NCI-H774 (cell line): ENCODE measurements at regions not wholly inside any gene's neighbourhood (a gene's known extent, or its start where the extent isn't known, plus 50 kb on each side); places are given as distances from the start of the nearest gene placed in this dataset.

Experiments used
- DNase-seq: peaks from one replicate; lab custom pipeline; 2025; lab: John Stamatoyannopoulos, UW

DNA sequence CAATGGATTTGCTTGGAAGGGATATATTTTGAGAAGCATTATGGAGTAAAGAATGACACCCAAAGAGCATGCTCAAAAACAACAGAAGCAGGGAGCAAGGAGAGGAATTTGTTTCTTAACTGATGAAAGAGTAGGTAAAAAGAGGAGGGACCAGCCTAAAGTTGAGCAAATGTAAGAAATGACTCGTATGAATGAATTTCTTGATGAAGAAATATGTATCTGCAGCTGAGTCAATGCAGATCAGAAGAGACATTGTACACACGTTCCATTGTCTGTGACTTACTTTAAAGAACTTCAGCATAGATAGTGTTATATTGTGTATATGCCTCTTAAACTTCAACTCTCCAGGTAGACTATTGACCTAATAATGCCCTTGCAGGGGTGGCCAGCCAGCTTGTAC, 112.7 kb upstream of the NREP start:
- no peak for DNase-seq

- DNase-seq, result no peak
Observed at GRCh38 chr5:111865356-111865755, 108.4 kb upstream of the NREP start.

- no peak for DNase-seq
Observed at GRCh38 chr5:111863801-111864200, 106.8 kb upstream of the NREP start.

DNA sequence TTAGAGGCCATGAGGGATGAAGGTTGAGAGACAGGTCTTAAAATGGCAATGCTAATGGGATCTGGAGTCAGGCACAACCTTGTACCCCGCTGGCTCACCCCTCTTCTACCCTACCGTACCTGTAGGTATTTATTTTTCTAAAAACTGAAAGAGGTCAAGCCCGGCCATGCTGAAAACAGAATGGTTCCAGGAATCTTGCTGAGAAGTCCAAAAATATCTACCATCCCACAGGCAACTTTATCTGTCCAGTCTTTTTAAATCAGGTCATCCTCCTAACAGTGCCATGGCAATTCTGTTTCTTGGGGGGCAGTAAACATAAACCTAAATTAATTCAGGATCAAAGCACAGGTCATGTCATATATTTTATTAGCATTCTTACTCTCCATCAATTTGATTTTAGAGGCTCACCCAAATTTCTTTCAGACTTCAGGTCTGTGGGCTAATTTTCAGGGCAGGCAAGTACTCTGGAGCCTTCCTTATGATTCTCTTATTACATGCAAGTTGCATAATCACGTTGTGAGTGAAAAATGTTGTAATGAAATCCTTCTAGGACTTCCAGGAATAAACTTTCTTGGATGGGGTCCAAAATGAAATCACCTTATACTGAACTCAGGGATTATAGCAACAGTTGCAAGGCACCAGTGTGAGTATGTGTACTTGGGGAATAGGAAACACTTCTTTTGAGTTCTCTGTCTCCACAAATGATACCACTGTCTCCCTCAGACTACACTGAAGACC, 102.7 kb upstream of the NREP start:
- no peak for DNase-seq

- no peak for DNase-seq
Observed at GRCh38 chr5:111859031-111859430, 102.0 kb upstream of the NREP start.

GRCh38 chr5:111857623-111858022, 100.6 kb upstream of the NREP start:
- no peak for DNase-seq

DNA sequence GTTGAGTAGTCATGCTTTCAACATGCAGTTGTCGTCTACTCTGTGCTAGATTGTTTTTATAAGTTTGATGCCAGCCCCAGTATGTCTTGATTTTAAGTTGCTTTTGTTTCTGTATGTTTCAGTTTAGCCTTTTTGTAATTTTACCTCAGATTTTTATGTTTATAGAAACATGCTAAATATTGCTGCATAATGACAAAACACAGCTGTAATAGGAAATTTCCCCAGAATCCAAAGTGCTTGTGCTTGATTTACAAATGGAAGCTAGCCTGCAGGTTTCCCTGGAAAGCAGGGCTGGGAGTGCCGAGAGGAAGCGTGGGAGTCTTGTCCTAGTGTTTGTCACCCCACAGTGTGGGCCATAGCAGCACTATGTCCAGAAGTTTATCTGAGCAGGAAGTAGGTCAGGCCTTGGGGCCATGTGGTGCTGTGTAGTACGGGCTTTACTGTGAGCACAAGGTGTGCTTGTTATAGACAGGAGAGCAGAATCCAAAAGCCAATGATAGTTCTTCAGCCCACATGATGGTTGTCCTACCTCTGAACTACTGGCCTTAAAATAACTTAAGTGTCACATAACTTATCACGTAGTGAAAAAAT, 100.0 kb upstream of the NREP start:
- DNase-seq, result no peak

DNA sequence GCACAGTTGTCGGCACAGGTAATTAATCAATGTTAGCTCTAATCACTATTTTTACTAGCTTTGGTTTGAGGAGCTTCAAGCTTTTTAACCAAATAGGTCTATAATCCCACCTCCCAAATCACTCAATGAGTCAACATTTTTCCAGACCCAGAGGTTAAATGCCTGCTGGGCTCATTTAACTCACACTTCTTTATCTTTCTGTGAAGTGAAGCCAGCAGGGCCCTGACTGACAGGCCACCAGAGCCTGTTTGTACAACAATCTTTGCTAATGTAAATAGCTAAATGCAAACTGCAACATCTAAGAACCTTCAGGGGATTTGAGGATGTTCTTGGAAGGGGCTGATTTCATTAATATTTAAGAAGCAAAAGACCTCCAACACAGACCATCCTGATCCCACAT, 98.4 kb upstream of the NREP start:
- DNase-seq, result no peak

DNA sequence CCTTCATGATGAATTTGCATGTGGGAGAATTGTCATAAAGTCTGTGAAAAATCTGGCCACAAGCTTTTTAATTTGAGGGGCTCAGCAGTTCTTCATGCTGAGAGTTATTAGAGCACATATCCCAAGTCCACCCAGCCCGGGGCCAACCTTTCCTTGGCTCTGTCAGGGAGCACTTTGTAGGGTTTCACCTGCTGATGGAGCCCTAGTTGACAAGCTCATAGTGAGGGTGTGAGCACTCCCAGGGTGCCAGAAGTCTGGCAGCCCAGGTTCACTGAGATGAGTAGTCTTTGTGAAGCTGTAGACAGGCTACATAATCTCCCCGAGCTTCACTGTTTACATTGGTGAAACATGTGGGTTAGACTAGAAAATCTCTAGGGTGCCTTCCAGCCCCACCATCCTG, 97.2 kb upstream of the NREP start:
- DNase-seq, result no peak

DNA sequence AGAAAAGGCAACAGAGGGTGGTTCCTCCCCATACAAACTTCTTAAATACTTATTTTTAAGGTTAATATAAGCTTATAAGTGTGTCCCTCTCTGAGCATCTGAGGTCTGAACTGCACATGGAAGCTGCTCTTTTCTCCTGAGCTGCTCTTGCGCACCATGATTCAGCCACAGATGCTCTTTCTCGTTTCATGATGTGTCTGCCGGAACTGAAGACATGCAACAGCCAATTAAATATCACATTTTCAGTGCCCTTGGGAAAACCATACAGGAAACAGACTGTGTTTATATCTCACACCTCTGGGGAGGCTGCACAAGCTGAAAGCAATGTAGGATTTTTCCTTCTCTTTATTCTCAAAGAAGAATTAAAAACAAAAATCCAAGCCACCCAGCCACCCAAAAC, 96.8 kb upstream of the NREP start:
- DNase-seq, result no peak

GRCh38 chr5:111851631-111852548, 94.9 kb upstream of the NREP start:
- DNase-seq, result no peak

DNA sequence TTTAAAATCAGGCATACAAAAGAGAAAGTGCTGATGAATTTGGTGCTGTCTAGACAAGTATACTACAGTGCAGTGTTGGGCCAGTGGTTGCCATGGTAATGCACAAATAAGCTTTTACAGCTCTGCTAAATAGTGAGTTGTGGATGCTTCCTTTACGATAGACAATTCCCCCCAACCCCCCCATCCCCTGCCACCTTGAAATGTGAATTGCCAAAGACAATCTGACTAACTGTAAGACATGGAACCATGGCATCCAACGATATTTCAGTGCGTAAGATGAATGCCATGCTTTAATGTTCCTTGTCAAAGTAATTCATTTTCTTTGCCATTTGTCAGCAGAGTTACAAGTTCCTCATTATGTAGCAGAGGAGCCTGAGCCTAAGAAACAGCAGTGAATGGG, 91.5 kb upstream of the NREP start:
- peak; percentile 50 for DNase-seq

GRCh38 chr5:111847052-111847925, 90.3 kb upstream of the NREP start:
- no peak for DNase-seq

DNA sequence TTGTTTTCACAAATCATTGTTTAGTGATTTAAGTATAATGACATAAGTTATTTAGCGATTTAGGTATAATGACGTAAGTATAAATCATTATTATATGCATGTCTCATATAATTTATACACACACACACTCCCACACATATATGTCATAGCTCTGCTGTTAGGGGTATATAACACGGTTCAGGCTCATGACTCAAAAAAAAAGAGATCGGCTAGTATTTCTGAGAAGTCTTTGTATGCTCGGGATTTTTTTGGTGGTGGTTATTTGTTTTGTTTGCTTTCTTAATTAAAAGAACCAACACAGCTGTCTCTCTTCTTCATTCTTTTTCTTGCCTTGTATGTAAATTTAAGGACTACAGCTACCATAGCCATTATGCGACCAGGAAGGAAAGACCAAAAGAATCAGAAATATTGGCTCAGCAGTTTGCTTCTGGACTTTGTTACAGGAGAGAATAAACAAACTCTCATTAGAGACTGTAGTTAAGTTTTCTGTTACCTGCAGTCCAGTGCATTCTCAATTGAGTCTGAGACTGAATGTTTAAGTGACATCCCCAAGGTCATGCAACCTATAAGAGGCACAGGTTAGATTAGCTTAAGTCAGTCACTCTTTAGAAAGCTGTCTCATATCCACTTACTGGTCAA, 83.2 kb upstream of the NREP start:
- peak; percentile 11 for DNase-seq

DNA sequence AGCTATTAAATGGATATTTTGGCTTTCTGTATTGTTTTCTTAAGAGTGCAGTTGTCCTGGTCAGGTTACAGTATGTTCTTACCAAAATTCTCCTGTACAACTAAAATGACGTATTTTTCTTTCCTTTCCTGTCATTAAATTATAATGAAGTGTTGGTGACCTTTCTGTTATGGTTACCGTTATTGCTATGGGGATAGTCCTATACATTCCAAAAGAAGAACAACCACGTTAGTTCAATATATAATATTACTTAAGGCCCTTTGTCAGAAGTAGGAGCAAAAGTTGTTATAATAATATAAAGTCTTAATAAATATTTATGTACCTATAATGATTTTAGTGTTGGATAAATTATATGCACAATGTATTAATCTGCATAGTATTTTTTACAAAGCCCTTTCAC, 82.4 kb upstream of the NREP start:
- no peak for DNase-seq

DNA sequence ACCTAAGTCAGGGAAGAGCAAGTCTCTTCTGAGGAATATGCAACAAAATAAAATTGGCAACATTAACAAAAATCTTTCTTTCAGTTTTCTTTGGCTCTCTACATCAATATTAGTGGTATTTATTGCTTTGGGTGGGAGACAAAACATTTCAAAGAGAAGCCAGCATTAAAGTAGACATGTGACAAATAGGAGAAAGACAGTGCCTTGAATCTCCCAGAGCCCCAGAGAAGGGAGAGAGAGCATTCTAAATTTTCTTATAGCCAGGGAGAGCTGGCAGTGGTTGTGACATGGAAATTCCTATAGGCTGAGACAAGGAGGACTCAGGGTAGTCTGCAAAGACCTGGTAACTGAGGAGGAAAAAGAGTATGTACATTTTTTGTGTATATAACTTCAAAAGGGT, 79.4 kb upstream of the NREP start:
- DNase-seq, result no peak

DNA sequence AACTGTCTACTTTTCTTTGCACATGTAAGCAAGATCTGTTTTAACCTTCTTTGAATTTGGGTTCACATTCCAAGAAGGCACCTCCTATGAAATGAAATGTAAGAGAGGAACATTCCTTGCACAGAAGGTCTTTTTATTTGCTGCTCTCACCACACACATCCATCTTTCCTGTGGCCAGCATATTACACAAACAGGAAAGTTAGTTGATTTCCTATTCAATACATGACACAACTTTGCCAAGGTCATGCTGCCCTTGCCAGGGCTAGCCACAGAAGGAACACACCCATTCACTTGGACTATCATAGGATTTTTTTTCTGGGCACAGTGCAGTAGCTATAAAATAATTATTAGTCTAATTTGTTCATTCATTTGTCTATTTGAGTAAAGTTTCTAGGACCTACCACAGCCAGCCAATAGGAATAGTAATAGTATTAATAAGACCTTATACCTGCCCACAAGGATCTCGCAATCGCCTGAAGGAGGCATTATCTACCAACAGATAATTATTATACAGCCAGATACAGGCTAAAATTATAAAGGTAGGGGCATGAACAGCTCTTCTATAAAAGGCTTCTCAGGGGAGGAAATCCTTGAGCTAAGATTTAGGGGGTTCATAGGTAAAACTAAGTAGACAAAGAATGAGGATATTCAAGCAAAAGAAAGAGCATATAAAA, 78.1 kb upstream of the NREP start:
- no peak for DNase-seq

- no peak for DNase-seq
Observed at GRCh38 chr5:111830333-111830732, 73.3 kb upstream of the NREP start.

DNA sequence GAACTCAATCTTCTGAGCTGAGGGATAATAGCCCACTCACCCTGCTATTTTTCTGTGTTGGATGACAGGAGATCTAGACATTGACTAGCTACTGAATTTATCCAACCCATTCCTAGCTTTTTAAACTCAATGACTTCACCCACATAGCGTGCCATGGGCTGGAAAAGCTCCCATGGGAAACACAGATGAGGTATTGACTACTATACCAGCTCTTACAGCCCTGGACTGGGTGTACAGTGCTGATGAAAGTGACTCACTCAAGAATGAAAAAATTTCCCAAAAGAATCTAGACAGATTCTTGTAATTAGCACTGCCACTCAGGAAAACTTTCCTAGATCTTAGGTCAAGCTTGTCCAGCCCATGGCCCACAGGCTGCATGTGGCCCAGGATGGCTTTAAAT, 72.7 kb upstream of the NREP start:
- no peak for DNase-seq

GRCh38 chr5:111826064-111826463, 69.1 kb upstream of the NREP start:
- DNase-seq, result no peak

GRCh38 chr5:111820072-111820471, 63.1 kb upstream of the NREP start:
- DNase-seq, result no peak
